Erythroblast (primary cell): ENCODE measurements at regions not wholly inside any gene's neighbourhood (a gene's known extent, or its start where the extent isn't known, plus 50 kb on each side); places are given as distances from the start of the nearest gene placed in this dataset.
"Not testable (repeated sequence)": the region's sequence is repeated elsewhere in the genome, so short reads cannot be mapped to it uniquely, and the experiment has no call there.

Experiments
- DNase-seq, 2 experiments: peaks; one replicate each; lab custom pipeline; 2025; lab: John Stamatoyannopoulos, UW
- GATA1 ChIP-seq: IDR thresholded peaks from 2 replicates; pipeline ENCODE4 v1.6.1; 2011; ENCODE audit warnings: low read depth, mild to moderate bottlenecking, control low read depth, low read length, moderate library complexity
- POLR2A ChIP-seq: IDR thresholded peaks from 2 replicates; pipeline ENCODE4 v1.6.1; 2011; ENCODE audit warnings: mild to moderate bottlenecking, low read length

DNA sequence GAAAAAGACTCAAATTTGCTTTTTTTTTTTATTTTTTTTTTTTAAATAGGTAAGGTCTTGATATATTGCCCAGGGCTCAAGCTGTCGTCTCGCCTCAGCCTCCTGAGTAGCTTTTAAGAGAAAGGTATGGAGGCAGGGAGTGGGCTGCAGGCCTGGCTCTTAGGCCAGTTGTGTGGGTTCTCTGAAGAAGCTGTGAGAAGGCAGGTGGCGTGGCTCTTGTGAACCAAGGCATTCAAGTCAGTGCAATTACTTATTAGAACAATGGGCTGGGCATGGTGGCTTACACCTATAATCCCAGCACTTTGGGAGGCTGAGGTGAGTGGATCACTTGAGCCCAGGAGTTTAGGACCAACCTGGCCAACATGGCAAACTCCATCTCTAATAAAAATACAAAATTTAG, 244.0 kb upstream of the SFRP2 start:
- TF ChIP-seq POLR2A (no peak), GATA1 (no peak)
- DNase-seq = no peak

DNA sequence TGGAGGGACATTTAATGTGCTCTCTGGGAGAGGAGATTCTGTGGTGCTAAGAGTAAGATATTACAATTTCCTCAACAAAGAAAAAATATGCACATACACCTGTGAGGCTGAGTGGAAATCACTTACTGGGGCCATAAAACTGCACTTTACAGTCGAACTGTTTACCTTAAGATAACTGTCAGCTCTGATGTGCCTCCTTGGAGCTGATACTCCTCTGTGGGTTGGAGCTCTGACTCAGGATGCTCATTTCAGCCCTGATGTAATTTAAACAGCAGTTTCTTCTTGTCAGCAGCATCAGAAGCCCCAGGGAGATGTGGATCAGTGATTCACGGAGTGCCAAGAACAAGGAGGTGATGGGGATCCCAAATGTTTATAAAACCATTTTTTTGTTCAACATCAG, 241.9 kb upstream of the SFRP2 start:
- no peak for DNase-seq
- no peak for TF ChIP-seq POLR2A
- TF ChIP-seq GATA1 = no peak

- no peak for DNase-seq
- TF ChIP-seq GATA1 (no peak), POLR2A (no peak)
Observed at GRCh38 chr4:154030152-154030551, 241.3 kb upstream of the SFRP2 start.

- no peak for TF ChIP-seq POLR2A
- TF ChIP-seq GATA1 = no peak
- no peak for DNase-seq
Observed at GRCh38 chr4:154029171-154029570, 240.3 kb upstream of the SFRP2 start.

GRCh38 chr4:154025110-154025509, 236.2 kb upstream of the SFRP2 start:
- no peak for DNase-seq
- TF ChIP-seq GATA1 (no peak), POLR2A (no peak)

DNA sequence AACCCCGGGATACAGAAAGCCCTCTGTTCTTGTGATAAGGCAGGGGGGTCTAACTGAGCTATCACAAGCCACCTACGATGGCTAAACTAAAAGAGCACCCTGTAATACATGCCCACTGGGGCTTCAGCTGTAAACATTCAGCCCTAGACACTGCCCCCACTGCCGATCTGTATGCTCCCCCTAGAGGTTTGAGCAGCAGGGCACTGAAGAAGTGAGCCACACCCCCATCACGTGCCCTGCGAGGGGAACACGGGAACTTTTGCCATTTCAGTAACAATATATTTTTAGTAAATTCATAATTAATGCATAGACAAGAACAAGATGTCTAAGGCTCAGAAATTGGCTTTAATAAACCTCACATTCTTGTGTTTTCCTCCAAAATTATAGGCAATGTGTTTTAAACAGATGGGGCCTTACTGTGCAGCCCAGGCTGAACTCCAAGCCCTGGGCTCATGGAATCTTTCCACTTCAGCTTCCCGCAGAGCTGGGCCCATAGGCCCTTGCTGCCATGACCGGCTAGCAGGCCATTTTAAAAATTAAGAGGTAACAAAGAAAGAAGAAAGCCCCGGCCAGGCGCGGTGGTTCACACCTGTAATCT, 235.3 kb upstream of the SFRP2 start:
- DNase-seq = peak; percentile 14 to 33
- TF ChIP-seq POLR2A (no peak), GATA1 (no peak)

DNA sequence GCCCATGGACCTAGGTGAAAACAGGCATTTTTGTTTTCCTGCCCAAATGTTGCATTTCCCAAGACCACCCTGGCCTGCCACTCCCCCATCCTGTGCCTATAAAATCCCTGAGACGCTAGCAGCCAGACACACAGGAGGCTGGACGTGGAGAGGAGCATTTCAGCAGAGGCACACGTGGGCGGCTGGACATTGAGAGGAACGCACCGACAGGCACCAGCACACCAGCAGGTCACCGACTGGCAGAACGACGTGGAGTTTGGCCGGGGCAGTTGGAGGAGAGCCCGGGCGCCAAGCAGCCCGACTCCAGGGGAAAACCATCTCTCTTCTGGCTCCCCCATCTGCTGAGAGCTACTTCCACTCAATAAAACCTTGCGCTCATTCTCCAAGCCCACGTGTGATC, 234.8 kb upstream of the SFRP2 start:
- not testable (repeated sequence) for DNase-seq

DNA sequence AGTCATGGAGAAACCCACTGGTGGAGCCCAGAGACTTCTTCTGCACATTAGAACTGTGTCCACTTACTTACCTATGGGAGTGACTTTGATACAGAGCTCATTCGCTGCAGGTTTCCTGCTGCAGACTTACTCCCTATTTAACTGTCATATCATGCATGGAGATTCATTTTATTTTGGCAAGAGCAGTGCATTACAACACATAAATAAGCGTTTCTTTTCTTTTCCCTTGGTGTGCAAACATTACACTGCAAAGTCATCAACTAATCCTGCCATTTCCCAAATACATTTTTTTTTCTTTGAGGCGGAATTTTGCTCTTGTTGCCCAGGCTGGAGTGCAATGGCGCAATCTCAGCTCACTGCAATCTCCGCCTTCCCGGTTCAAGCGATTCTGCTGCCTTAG, 230.9 kb upstream of the SFRP2 start:
- DNase-seq = no peak
- no peak for TF ChIP-seq POLR2A
- TF ChIP-seq GATA1 = no peak

- no peak for TF ChIP-seq GATA1
- TF ChIP-seq POLR2A = no peak
- DNase-seq = peak; percentile 2 to 17
Observed at GRCh38 chr4:154018659-154019058, 229.8 kb upstream of the SFRP2 start.

DNA sequence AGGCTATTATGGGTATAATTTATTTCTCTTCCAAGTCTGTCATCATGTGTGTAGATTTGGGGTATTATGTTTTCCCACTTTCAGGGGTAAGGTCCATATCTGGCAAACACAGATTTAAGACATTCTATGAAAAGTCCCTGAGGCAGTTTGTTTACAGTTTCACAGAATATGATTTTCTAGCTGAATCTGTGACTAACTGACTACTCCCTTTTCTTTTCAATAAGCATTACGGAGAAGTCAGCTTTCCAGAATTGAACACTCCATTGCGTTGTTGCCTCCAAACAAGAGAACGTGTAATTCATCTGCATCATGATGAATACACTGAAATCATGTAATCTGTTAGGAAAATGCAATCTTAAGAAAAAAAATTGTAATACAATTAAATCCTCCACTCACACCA, 226.7 kb upstream of the SFRP2 start:
- TF ChIP-seq GATA1 (no peak), POLR2A (no peak)
- DNase-seq = no peak

GRCh38 chr4:154014407-154015321, 225.8 kb upstream of the SFRP2 start:
- no peak for TF ChIP-seq GATA1
- no peak for TF ChIP-seq POLR2A
- no peak for DNase-seq

DNA sequence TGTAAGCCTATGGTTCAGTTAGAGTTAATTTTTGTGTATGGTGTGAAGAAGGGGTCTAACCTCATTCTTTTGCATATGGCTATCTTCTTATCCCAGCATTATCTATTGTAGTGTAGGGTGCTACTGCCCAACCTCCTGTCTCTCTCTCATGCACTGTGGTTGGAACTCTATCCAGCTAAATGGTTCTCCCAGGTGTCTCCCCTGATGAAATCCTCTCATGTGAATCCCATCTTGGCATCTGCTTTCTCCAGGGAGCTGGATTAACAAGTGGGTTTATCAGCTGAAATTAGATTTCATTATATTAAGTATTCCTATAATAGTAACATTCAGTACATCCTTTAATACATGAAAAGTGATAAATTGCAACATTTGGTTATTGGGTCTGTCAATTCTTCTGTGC, 224.7 kb upstream of the SFRP2 start:
- TF ChIP-seq GATA1 (no peak), POLR2A (no peak)
- DNase-seq = no peak

DNA sequence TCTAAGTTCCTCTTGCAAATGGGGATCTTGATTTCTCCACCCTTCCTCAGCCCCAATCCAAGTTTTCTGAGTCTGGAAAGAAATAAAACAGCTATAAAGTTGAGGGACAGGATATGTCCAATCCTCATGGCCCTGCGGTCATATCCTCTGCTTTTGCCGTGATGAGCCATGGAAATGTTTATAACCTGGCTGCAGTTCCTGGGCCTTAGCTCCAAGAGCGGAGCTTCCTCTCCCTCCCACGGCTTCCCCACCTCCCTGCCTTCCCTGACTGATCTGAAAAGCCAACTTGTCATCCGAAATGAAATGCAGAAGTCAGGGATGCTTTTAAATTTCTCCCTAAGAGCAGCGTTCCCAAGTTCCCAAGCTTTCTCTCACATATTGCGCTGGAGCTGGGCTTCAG, 221.5 kb upstream of the SFRP2 start:
- no peak for DNase-seq
- TF ChIP-seq POLR2A (no peak), GATA1 (no peak)

DNA sequence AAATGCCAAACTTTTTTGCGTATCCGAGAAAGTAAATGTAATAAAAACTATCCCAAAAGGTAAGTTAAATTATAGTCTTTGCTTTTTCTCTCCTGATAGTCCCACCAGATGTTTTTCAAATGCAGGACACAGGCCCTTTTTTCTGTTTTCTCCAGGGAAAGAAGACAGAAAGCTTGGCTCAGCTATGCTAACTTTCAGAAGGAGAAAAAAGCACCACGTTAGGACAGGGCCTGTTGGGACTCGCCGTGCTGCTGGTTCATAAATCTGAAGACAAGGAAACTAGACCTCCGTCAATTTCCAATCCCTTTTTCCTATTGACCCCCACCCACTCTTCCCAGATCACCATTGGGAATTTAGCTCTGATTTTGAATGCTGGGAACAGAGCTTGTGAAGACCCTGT, 220.9 kb upstream of the SFRP2 start:
- TF ChIP-seq GATA1 (no peak), POLR2A (no peak)
- DNase-seq = no peak
